Epithelial cell of prostate (primary cell): ENCODE measurements at regions not wholly inside any gene's neighbourhood (a gene's known extent, or its start where the extent isn't known, plus 50 kb on each side); places are given as distances from the start of the nearest gene placed in this dataset.
"Not testable (repeated sequence)": the region's sequence is repeated elsewhere in the genome, so short reads cannot be mapped to it uniquely, and the experiment has no call there.

Experiments used
- DNase-seq: peaks from one replicate; pipeline ENCODE4 v3.0.0-alpha.2; 2011; ENCODE audit warnings: low read depth, low spot score
- H3K27ac ChIP-seq: fragments of 450-650 bp; 2 replicates; pipeline ENCODE4 v1.5.1; 2017; ENCODE audit warnings: mild to moderate bottlenecking

- H3K27ac ChIP-seq, DNase-seq: not testable (repeated sequence)
These were observed 987.5 kb downstream of the TUBA3C start for GRCh38 chr13:18194104-18194503.
